HAP-1 (cell line): ENCODE measurements at regions not wholly inside any gene's neighbourhood (a gene's known extent, or its start where the extent isn't known, plus 50 kb on each side); places are given as distances from the start of the nearest gene placed in this dataset.
"Not testable (repeated sequence)": the region's sequence is repeated elsewhere in the genome, so short reads cannot be mapped to it uniquely, and the experiment has no call there.

ENCODE experiments used
- DNase-seq, 2 experiments: peaks; one replicate each; pipeline ENCODE4 v3.0.0-alpha.2; 2016 to 2020; ENCODE audit warnings: low spot score in 2 of 2
- H3K27me3 ChIP-seq: fragments of 250-450 bp; sonication (Bioruptor Pico); 2 replicates; pipeline ENCODE4 v1.5.1; 2020; ENCODE audit warnings: low read depth, mild to moderate bottlenecking, moderate library complexity
- H3K36me3 ChIP-seq: fragments of 250-450 bp; sonication (Bioruptor Pico); replicated peaks from 2 replicates; pipeline ENCODE4 v1.5.1; 2020; ENCODE audit warnings: mild to moderate bottlenecking
- H3K4me1 ChIP-seq: fragments of 250-450 bp; sonication (Bioruptor Pico); 2 replicates; pipeline ENCODE4 v1.5.1; 2020; ENCODE audit warnings: mild to moderate bottlenecking
- H3K4me3 ChIP-seq: fragments of 250-450 bp; sonication (Bioruptor Pico); 2 replicates; pipeline ENCODE4 v1.5.1; 2020; ENCODE audit warnings: mild to moderate bottlenecking, moderate library complexity
- H3K9me3 ChIP-seq: fragments of 250-450 bp; sonication (Bioruptor Pico); 2 replicates; pipeline ENCODE4 v1.5.1; 2020; ENCODE audit warnings: mild to moderate bottlenecking, moderate library complexity
- in situ Hi-C: fragments of 300-500 bp; cut with MboI; formaldehyde crosslinking; loops from 3 replicates; pipeline ENCODE4 v1.14.3; 2020; ENCODE audit warnings: low sequenced_read_pairs, inconsistent platforms, mixed read lengths

- Histone ChIP-seq H3K36me3 (no peaks in the 10 kb centered on the region), H3K27me3 (no peaks in the 10 kb centered on the region), H3K9me3 (no peaks in the 10 kb centered on the region), H3K4me3 (no peak overlapping the region), H3K4me1 (no peaks in the 10 kb centered on the region)
- DNase-seq = no peak
- in situ Hi-C loops = no loop called here
Measured at GRCh38 chr3:127081001-127081720, 98.2 kb downstream of the PLXNA1 start.

- in situ Hi-C loops = no loop called here
- H3K27me3 ChIP-seq = no peaks in the 10 kb centered on the region
- no peaks in the 10 kb centered on the region for H3K9me3 ChIP-seq
- no peaks in the 10 kb centered on the region for H3K4me1 ChIP-seq
- H3K36me3 ChIP-seq = no peaks in the 10 kb centered on the region
- DNase-seq = no peak
- H3K4me3 ChIP-seq = no peak overlapping the region
Measured at GRCh38 chr3:127082066-127082465, 99.2 kb downstream of the PLXNA1 start.

GRCh38 chr3:127083778-127084397 lies 101.0 kb downstream of the PLXNA1 start:
- H3K4me1 ChIP-seq = no peaks in the 10 kb centered on the region
- H3K9me3 ChIP-seq = no peaks in the 10 kb centered on the region
- no peaks in the 10 kb centered on the region for H3K27me3 ChIP-seq
- in situ Hi-C loops = no loop called here
- DNase-seq = no peak
- no peaks in the 10 kb centered on the region for H3K36me3 ChIP-seq
- no peak overlapping the region for H3K4me3 ChIP-seq

GRCh38 chr3:127084401-127084990 lies 101.6 kb downstream of the PLXNA1 start:
- no peak overlapping the region for H3K4me3 ChIP-seq
- in situ Hi-C loops = no loop called here
- no peaks in the 10 kb centered on the region for H3K9me3 ChIP-seq
- H3K36me3 ChIP-seq = no peaks in the 10 kb centered on the region
- DNase-seq = no peak
- no peaks in the 10 kb centered on the region for H3K27me3 ChIP-seq
- no peaks in the 10 kb centered on the region for H3K4me1 ChIP-seq

GRCh38 chr3:127085576-127085975 lies 102.7 kb downstream of the PLXNA1 start:
- in situ Hi-C loops = no loop called here
- no peak for DNase-seq
- Histone ChIP-seq H3K27me3 (no peaks in the 10 kb centered on the region), H3K36me3 (no peaks in the 10 kb centered on the region), H3K9me3 (no peaks in the 10 kb centered on the region), H3K4me3 (no peak overlapping the region), H3K4me1 (no peaks in the 10 kb centered on the region)

- H3K36me3 ChIP-seq, H3K4me3 ChIP-seq, H3K9me3 ChIP-seq, H3K4me1 ChIP-seq, H3K27me3 ChIP-seq, in situ Hi-C loops, DNase-seq: not testable (repeated sequence)
Measured at GRCh38 chr3:127086591-127086990, 103.7 kb downstream of the PLXNA1 start.

- in situ Hi-C loops = no loop called here
- Histone ChIP-seq H3K9me3 (no peaks in the 10 kb centered on the region), H3K36me3 (no peaks in the 10 kb centered on the region), H3K4me3 (no peak overlapping the region), H3K4me1 (no peaks in the 10 kb centered on the region), H3K27me3 (no peaks in the 10 kb centered on the region)
- DNase-seq = no peak
Measured at GRCh38 chr3:127087441-127087840, 104.5 kb downstream of the PLXNA1 start.

GRCh38 chr3:127088511-127089351 lies 104.2 kb upstream of the PRR23E start:
- Histone ChIP-seq H3K27me3 (no peaks in the 10 kb centered on the region), H3K9me3 (no peaks in the 10 kb centered on the region), H3K4me3 (no peak overlapping the region), H3K4me1 (no peaks in the 10 kb centered on the region), H3K36me3 (no peaks in the 10 kb centered on the region)
- in situ Hi-C loops = no loop called here
- no peak for DNase-seq

GRCh38 chr3:127089486-127090145 lies 103.3 kb upstream of the PRR23E start:
- no peaks in the 10 kb centered on the region for H3K4me1 ChIP-seq
- in situ Hi-C loops = no loop called here
- H3K27me3 ChIP-seq = no peaks in the 10 kb centered on the region
- H3K36me3 ChIP-seq = no peaks in the 10 kb centered on the region
- DNase-seq = no peak
- H3K9me3 ChIP-seq = no peaks in the 10 kb centered on the region
- H3K4me3 ChIP-seq = no peak overlapping the region

GRCh38 chr3:127090218-127091160 lies 102.4 kb upstream of the PRR23E start:
- DNase-seq = no peak
- H3K4me1 ChIP-seq = no peaks in the 10 kb centered on the region
- no peaks in the 10 kb centered on the region for H3K27me3 ChIP-seq
- no peaks in the 10 kb centered on the region for H3K36me3 ChIP-seq
- no peaks in the 10 kb centered on the region for H3K9me3 ChIP-seq
- H3K4me3 ChIP-seq = no peak overlapping the region
- in situ Hi-C loops = no loop called here

GRCh38 chr3:127091376-127091775 lies 101.6 kb upstream of the PRR23E start:
- in situ Hi-C loops = no loop called here
- no peaks in the 10 kb centered on the region for H3K4me1 ChIP-seq
- H3K36me3 ChIP-seq = no peaks in the 10 kb centered on the region
- no peak overlapping the region for H3K4me3 ChIP-seq
- H3K9me3 ChIP-seq = no peaks in the 10 kb centered on the region
- no peaks in the 10 kb centered on the region for H3K27me3 ChIP-seq
- DNase-seq = no peak

GRCh38 chr3:127092368-127092767 lies 100.6 kb upstream of the PRR23E start:
- no peak for DNase-seq
- in situ Hi-C loops = no loop called here

GRCh38 chr3:127092776-127093175 lies 100.2 kb upstream of the PRR23E start:
- Histone ChIP-seq H3K4me1 (no peaks in the 10 kb centered on the region), H3K4me3 (no peak overlapping the region), H3K27me3 (no peaks in the 10 kb centered on the region), H3K9me3 (no peaks in the 10 kb centered on the region), H3K36me3 (no peaks in the 10 kb centered on the region)
- no peak for DNase-seq
- in situ Hi-C loops = no loop called here

More at GRCh38 chr3:127092368-127092767, 100.6 kb upstream of the PRR23E start:
- Histone ChIP-seq H3K4me1 (no peaks in the 10 kb centered on the region), H3K36me3 (no peaks in the 10 kb centered on the region), H3K9me3 (no peaks in the 10 kb centered on the region), H3K4me3 (no peak overlapping the region), H3K27me3 (no peaks in the 10 kb centered on the region)
